Heart right ventricle (tissue), 16 donors: ENCODE measurements at regions not wholly inside any gene's neighbourhood (a gene's known extent, or its start where the extent isn't known, plus 50 kb on each side); places are given as distances from the start of the nearest gene placed in this dataset.

ENCODE experiments used
- ATAC-seq, 8 donors: fragments of 200-7000 bp; cut with Tn5 transposase; one replicate each; pipeline ENCODE4 v1.9.1; 2020; ENCODE audit warnings: mild to moderate bottlenecking in 8 of 8, moderate library complexity in 8 of 8, moderate number of reproducible peaks in 1 of 8
- DNase-seq, 2 donors: peaks; one replicate each; pipeline ENCODE4 v3.0.0-alpha.2; 2020
- H3K27ac ChIP-seq, 10 donors: fragments of 200-600 bp; sonication (generic) in 2 of 10; one replicate each; pipeline versions ENCODE4 v1.5.0 to v1.8.0; 2020 to 2022; ENCODE audit warnings: mild to moderate bottlenecking in 3 of 10
- H3K27me3 ChIP-seq, 7 donors: fragments of 200-600 bp; one replicate each; pipeline ENCODE4 v1.8.0; 2021 to 2022; ENCODE audit warnings: mild to moderate bottlenecking in 2 of 7
- H3K36me3 ChIP-seq, 9 donors: fragments of 200-600 bp; sonication (generic) in 1 of 9; one replicate each; pipeline versions ENCODE4 v1.5.0 to v1.8.0; 2020 to 2022; ENCODE audit warnings: mild to moderate bottlenecking in 2 of 9
- H3K4me1 ChIP-seq, 9 donors: fragments of 200-600 bp; sonication (generic) in 1 of 9; one replicate each; pipeline versions ENCODE4 v1.5.0 to v1.8.0; 2020 to 2022; ENCODE audit warnings: mild to moderate bottlenecking in 4 of 9
- H3K4me3 ChIP-seq, 10 donors: fragments of 200-600 bp; sonication (generic) in 2 of 10; one replicate each; pipeline versions ENCODE4 v1.5.0 to v1.8.0; 2020 to 2022; ENCODE audit warnings: mild to moderate bottlenecking in 7 of 10, moderate library complexity in 2 of 10
- H3K9me3 ChIP-seq, 11 donors: fragments of 200-600 bp in 10 of 11; sonication (generic) in 2 of 11; one replicate each; pipeline versions ENCODE4 v1.5.0 to v1.8.0; 2013 to 2022; ENCODE audit warnings: mild to moderate bottlenecking in 2 of 11, control low read depth in 1 of 11, moderate library complexity in 1 of 11
- CTCF ChIP-seq, 9 donors: fragments of 200-600 bp; sonication (generic) in 2 of 9; IDR thresholded peaks; one replicate each; pipeline versions ENCODE4 v1.5.0 to v1.8.0; 2021 to 2022; ENCODE audit warnings: antibody characterized with exemption in 9 of 9, mild to moderate bottlenecking in 5 of 9, moderate library complexity in 1 of 9
- WGBS, 2 donors: extraction: QIAGEN DNeasy Blood & Tissue Kit; methylation state at CpG; one replicate each; pipeline ENCODE4 v1.1.7; 2013; ENCODE audit warnings: inconsistent platforms in 1 of 2; 5-methylcytosine and 5-hydroxymethylcytosine counted together
- intact Hi-C, 10 donors: fragments of 100-400 bp; cut with DNase I; formaldehyde crosslinking; loops; one replicate each; pipeline versions ENCODE4 v1.11.1 to v1.14.2; 2022
- donor health status: Arrhythmogenic right ventricular cardiomyopathy.
- donor health status: ischemic (EF 13 %, LVEDD 7.1; RV severe dilation, severe dysfunction).
- donor health status: healthy with polysubstance abuse.
- donor health status: DM: no; HTN: yes; CAD: no.
- donor health status: DM: no; HTN: no; CAD: no.
- donor health status: ischemic (EF 25% LVEDD 6.9; RV normal size, moderate dysfunction).
- donor health status: ischemic (EF 25% LVEDD 5.7; RV mildly dilated, moderate dysfunction).
- donor health status: healthy.
- donor health status: DM: yes; HTN: yes; CAD: no.
- donor health status: Ischemic cardiomyopathy.
- donor health status: ischemic (EF 35%, LVEDD 5.7; RV mildly dilated, moderate dysfunction).
- donor health status: nonischemic (EF 11% LVEDD 7.7; RV severe dilation, severe dysfunction).
- donor health status: DM: yes; HTN: yes; CAD: no.
- donor health status: PGD.
- donor health status: ischemic (EF 29% LVEDD 5.4; RV normal size, mild dysfunction).
- donor health status: nonischemic (EF 23%, LVEDD 6.1; RV moderate dilation, normal function).

GRCh38 chr13:61777899-61778298, 362.2 kb upstream of the PCDH20 start:
- Histone ChIP-seq H3K36me3 (no peaks in the 10 kb centered on the region), H3K27ac (peak overlapping the region in 3 of 10 donors; percentile 2 to 59 (median 37)), H3K9me3 (no peaks in the 10 kb centered on the region), H3K27me3 (no peaks in the 10 kb centered on the region), H3K4me1 (peaks cover 0 to 6% (median 0%) of the 10 kb centered on the region in 9 donors), H3K4me3 (no peak overlapping the region)
- intact Hi-C loops, result no loop called here
- DNase-seq, result no peak
- no peak for TF ChIP-seq CTCF (IDR thresholded peaks at IDR 0.05)
- 65 to 68% methylated on average over 2 of the region's 2 CpGs for WGBS, 2 donors
- peak in 4 of 8 donors; percentile 30 to 75 (median 52) for ATAC-seq

GRCh38 chr13:61777271-61777670, 361.6 kb upstream of the PCDH20 start:
- Histone ChIP-seq H3K27me3 (no peaks in the 10 kb centered on the region), H3K27ac (peak overlapping the region in 4 of 10 donors; percentile 2 to 59 (median 26)), H3K36me3 (no peaks in the 10 kb centered on the region), H3K9me3 (no peaks in the 10 kb centered on the region), H3K4me1 (peaks cover 0 to 6% (median 0%) of the 10 kb centered on the region in 9 donors), H3K4me3 (no peak overlapping the region)
- ATAC-seq (peak in 5 of 8 donors; percentile 37 to 58 (median 48)), DNase-seq (no peak)
- intact Hi-C loops, result no loop called here
- WGBS, 2 donors, result 12 to 21% methylated on average over 3 of the region's 3 CpGs
- no peak for TF ChIP-seq CTCF (IDR thresholded peaks at IDR 0.05)

- Histone ChIP-seq H3K27me3 (no peaks in the 10 kb centered on the region), H3K9me3 (no peaks in the 10 kb centered on the region), H3K27ac (no peak overlapping the region), H3K4me3 (no peak overlapping the region), H3K36me3 (no peaks in the 10 kb centered on the region), H3K4me1 (peaks cover 0 to 6% (median 0%) of the 10 kb centered on the region in 9 donors)
- no peak for DNase-seq
- intact Hi-C loops, result no loop called here
- no peak for TF ChIP-seq CTCF (IDR thresholded peaks at IDR 0.05)
- ATAC-seq, result no peak
These were observed 359.3 kb upstream of the PCDH20 start for GRCh38 chr13:61774903-61775302.

- ATAC-seq, result no peak
- WGBS, 2 donors, result 68 to 84% methylated on average over 4 of the region's 4 CpGs
- intact Hi-C loops, result no loop called here
These were observed 355.0 kb upstream of the PCDH20 start for GRCh38 chr13:61770681-61771080.

More at GRCh38 chr13:61770681-61771080, 355.0 kb upstream of the PCDH20 start:
- H3K4me1 ChIP-seq, result no peaks in the 10 kb centered on the region
- H3K4me3 ChIP-seq, result no peak overlapping the region
- peaks cover 0 to 22% (median 4%) of the 10 kb centered on the region in 11 donors for H3K9me3 ChIP-seq
- no peak overlapping the region for H3K27ac ChIP-seq
- H3K36me3 ChIP-seq, result no peaks in the 10 kb centered on the region
- DNase-seq, result no peak
- TF ChIP-seq CTCF (IDR thresholded peaks at IDR 0.05), result no peak
- H3K27me3 ChIP-seq, result no peaks in the 10 kb centered on the region
